K562 (cell line): ENCODE measurements at regions not wholly inside any gene's neighbourhood (a gene's known extent, or its start where the extent isn't known, plus 50 kb on each side); places are given as distances from the start of the nearest gene placed in this dataset.
A peak's percentile ranks its signal among the peaks of the same experiment; 100 is the strongest.

Source experiments
- ATAC-seq: fragments of 200-7000 bp; cut with Tn5 transposase; 3 replicates; pipeline ENCODE4 v1.9.1; 2020; ENCODE audit warnings: moderate library complexity
- BruUV-seq: library from RNA; stranded (reverse); fragments of 400-500 nt; replicated peaks from 2 replicates; lab custom pipeline; 2021; lab: Mats Ljungman, UMichigan
- CTCF ChIA-PET: fragments of 300-600 bp; formaldehyde crosslinking; extraction: SDS; loops from one replicate; lab custom pipeline; 2021; ENCODE audit warnings: low intra/inter-chr PET ratio; lab: Yijun Ruan, JAX
- POLR2A ChIA-PET: fragments of 300-600, 350-650 bp; sonication (Branson Sonifier 250); formaldehyde crosslinking; extraction: SDS; loops from one replicate; lab custom pipeline; 2021; ENCODE audit warnings: antibody characterized with exemption, inconsistent platforms; lab: Yijun Ruan, JAX
- DNase-seq, 4 experiments: peaks; one replicate each; pipeline versions ENCODE4 v3.0.0 to v3.0.0-alpha.2; 2011 to 2018; ENCODE audit warnings: low spot score in 3 of 4, mixed read lengths in 3 of 4; ENCODE audit errors: extremely low read depth in 1 of 4
- FAIRE-seq: peaks from 2 replicates; lab custom pipeline; 2011; peaks lifted over from hg19 to GRCh38; lab: Jason Lieb, UNC
- H2AFZ ChIP-seq: 2 replicates; pipeline ENCODE4 v1.6.0; 2011; ENCODE audit warnings: low read depth, low read length, control low read depth, inconsistent platforms
- H3K27ac ChIP-seq: fragments of 200-600 bp; 3 replicates; pipeline ENCODE4 v1.8.0; 2011; ENCODE audit warnings: low read depth, mild to moderate bottlenecking, control low read depth, inconsistent platforms, low read length, moderate library complexity, mixed read lengths; ENCODE audit errors: extremely low read depth
- H3K27me3 ChIP-seq, 2 experiments: fragments of 300-600 bp in 1 of 2; 2 replicates in 1 of 2; 3 replicates in 1 of 2; pipeline versions ENCODE4 v1.6.0 to v1.8.0; 2011; ENCODE audit warnings: inconsistent platforms in 2 of 2, low read length in 2 of 2, mild to moderate bottlenecking in 1 of 2, mixed read lengths in 1 of 2, moderate library complexity in 1 of 2; ENCODE audit not compliant: control insufficient read depth in 2 of 2, insufficient read depth in 2 of 2
- H3K36me3 ChIP-seq: fragments of 300-600 bp; 3 replicates; pipeline ENCODE4 v1.8.0; 2011; ENCODE audit warnings: mild to moderate bottlenecking, low read length, inconsistent platforms; ENCODE audit not compliant: control insufficient read depth, insufficient read depth
- H3K4me1 ChIP-seq, 2 experiments: fragments of 200-600 bp in 1 of 2; replicated peaks in 1 of 2; 2 replicates in 1 of 2; 3 replicates in 1 of 2; pipeline versions ENCODE4 v1.5.1 to v1.8.0; 2011; ENCODE audit warnings: inconsistent platforms in 2 of 2, low read length in 2 of 2, mild to moderate bottlenecking in 1 of 2, mixed read lengths in 1 of 2, moderate library complexity in 1 of 2; ENCODE audit not compliant: control insufficient read depth in 2 of 2, insufficient read depth in 2 of 2
- H3K4me2 ChIP-seq: 2 replicates; pipeline ENCODE4 v1.6.1; 2011; ENCODE audit warnings: low read length, control low read depth, inconsistent platforms, mixed read lengths; ENCODE audit not compliant: insufficient read depth
- H3K4me3 ChIP-seq: fragments of 200-600 bp; sonication (generic), shearing (Covaris generic); 2 replicates; pipeline ENCODE4 v1.5.1; 2016; ENCODE audit warnings: control low read depth, inconsistent platforms
- H3K79me2 ChIP-seq: fragments of 200-600 bp; 3 replicates; pipeline ENCODE4 v1.8.0; 2011; ENCODE audit warnings: low read length, inconsistent platforms; ENCODE audit not compliant: control insufficient read depth, insufficient read depth
- H3K9ac ChIP-seq, 2 experiments: 2 replicates each; pipeline versions ENCODE4 v1.6.0 to v1.6.1; 2011; ENCODE audit warnings: low read depth in 2 of 2, low read length in 2 of 2, control low read depth in 1 of 2, inconsistent platforms in 1 of 2, mild to moderate bottlenecking in 1 of 2, mixed read lengths in 1 of 2; ENCODE audit not compliant: insufficient read depth in 1 of 2
- H3K9me1 ChIP-seq: one replicate; pipeline ENCODE4 v1.6.0; 2011; ENCODE audit warnings: inconsistent platforms, mild to moderate bottlenecking, low read length, moderate library complexity; ENCODE audit not compliant: control insufficient read depth, insufficient read depth
- H3K9me3 ChIP-seq: replicated peaks from 2 replicates; pipeline ENCODE4 v1.5.1; 2011; ENCODE audit warnings: low read depth, low read length, inconsistent platforms; ENCODE audit not compliant: control insufficient read depth, insufficient read depth
- H4K20me1 ChIP-seq: replicated peaks from 2 replicates; pipeline ENCODE4 v1.6.1; 2011; ENCODE audit warnings: low read length, inconsistent platforms, mixed read lengths; ENCODE audit not compliant: control insufficient read depth, insufficient read depth
- ETV1 ChIP-seq: fragments of 450-650 bp; conservative IDR thresholded peaks from 2 replicates; pipeline ENCODE4 v1.6.1; 2016; ENCODE audit warnings: missing genetic modification characterization, control low read depth, low read depth, missing compliant biosample characterization
- PKNOX1 ChIP-seq: fragments of 450-650 bp; IDR thresholded peaks from 2 replicates; pipeline ENCODE4 v1.6.1; 2016
- POLR2G ChIP-seq: fragments of 200-400 bp; formaldehyde crosslinking; IDR thresholded peaks from 2 replicates; pipeline ENCODE4 v1.6.1; 2017; ENCODE audit warnings: low read depth, mild to moderate bottlenecking, antibody characterized with exemption, low read length, moderate library complexity
- ZNF224 ChIP-seq: sonication (generic); formaldehyde crosslinking; IDR thresholded peaks from 2 replicates; pipeline ENCODE4 v1.8.0; 2022; ENCODE audit warnings: mild to moderate bottlenecking, missing genetic modification reagents
- WGBS: fragments of 100-300 bp; shearing (Covaris generic); methylation state at CpG from one replicate; pipeline ENCODE4 v1.1.6; 2016; ENCODE audit warnings: low coverage, mixed read lengths; ENCODE audit not compliant: insufficient coverage; ENCODE audit errors: missing lambda C conversion rate; 5-methylcytosine and 5-hydroxymethylcytosine counted together
- in situ Hi-C: fragments of 300-500 bp; cut with MboI; formaldehyde crosslinking; loops from 4 replicates; pipeline ENCODE4 v1.15.0; 2018; ENCODE audit warnings: inconsistent platforms, mixed read lengths
- intact Hi-C: fragments of 100-400 bp; cut with micrococcal nuclease; formaldehyde crosslinking; loops from 2 replicates; pipeline ENCODE4 v1.14.2; 2022

DNA sequence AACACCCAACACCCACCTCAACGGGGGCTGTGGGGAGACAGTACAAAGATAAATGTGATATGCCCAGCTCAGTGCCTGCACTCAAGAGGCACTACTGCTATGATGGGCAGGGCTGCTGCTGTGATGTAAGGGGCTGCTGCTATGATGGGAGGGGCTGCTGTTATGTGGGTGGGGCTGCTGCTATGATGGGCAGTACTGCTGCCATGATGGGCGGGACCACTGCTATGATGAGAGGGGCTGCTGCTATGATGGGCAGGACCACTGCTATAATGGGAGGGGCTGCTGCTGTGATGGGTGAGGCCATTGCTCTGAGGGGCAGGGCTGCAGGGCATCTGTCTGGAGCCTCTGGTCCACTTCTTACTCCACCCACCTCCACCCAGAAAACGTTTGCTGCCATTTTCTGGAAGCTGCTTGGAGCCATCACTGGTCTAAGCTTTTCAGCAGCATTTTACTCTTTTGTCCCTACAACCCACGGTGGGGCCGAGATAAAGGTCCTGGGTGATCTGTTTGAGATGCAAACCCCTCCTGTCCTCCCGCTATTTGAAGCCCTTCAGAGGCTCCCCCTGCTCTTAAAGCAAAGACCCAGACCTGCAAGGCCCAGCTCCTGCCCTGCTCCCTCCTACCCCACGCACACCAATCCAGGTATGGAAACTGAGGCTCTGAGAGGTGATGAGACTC lies 656.9 kb downstream of the PTPRU start:
- Histone ChIP-seq H3K79me2 (no peaks in the 10 kb centered on the region), H3K9me3 (no peaks in the 10 kb centered on the region)
- POLR2A ChIA-PET: no interaction called here
- CTCF ChIA-PET: no interaction called here
- BruUV-seq: no TSS peak
- TF ChIP-seq PKNOX1 (peak; percentile 57), ETV1 (tag) (no peak)
- TF ChIP-seq, all 486 proteins: peak for 1
- ATAC-seq: peak; percentile 57
- Histone ChIP-seq H3K9ac (no peak overlapping the region), H3K9me1 (no peaks in the 10 kb centered on the region), H4K20me1 (no peaks in the 10 kb centered on the region; the same call in 1 of the 2 replicates), H3K4me1 (no peaks in the 10 kb centered on the region), H3K4me3 (no peak overlapping the region), H3K27ac (no peak overlapping the region), H3K27me3 (peaks cover 4 to 21% of the 10 kb centered on the region in 2 experiments; a peak in 3 of 5 replicates), H3K36me3 (no peaks in the 10 kb centered on the region), H2AFZ (no peak overlapping the region), H3K4me2 (no peak overlapping the region)
- intact Hi-C loops (no loop called here), in situ Hi-C loops (no loop called here)
- 0% methylated on average over 7 of the region's 7 CpGs for WGBS
- peak in 2 of 4 experiments; percentile 31 to 33 for DNase-seq
- FAIRE-seq: no peak

GRCh38 chr1:29892247-29892646 lies 655.9 kb downstream of the PTPRU start:
- DNase-seq: no peak
- intact Hi-C loops (no loop called here), in situ Hi-C loops (no loop called here)
- Histone ChIP-seq H3K9me1 (no peaks in the 10 kb centered on the region), H2AFZ (no peak overlapping the region), H4K20me1 (no peaks in the 10 kb centered on the region; the same call in 1 of the 2 replicates), H3K4me1 (no peaks in the 10 kb centered on the region), H3K27me3 (peaks cover under 1 to 12% of the 10 kb centered on the region in 2 experiments; a peak in 3 of 5 replicates), H3K4me2 (no peak overlapping the region), H3K36me3 (no peaks in the 10 kb centered on the region), H3K9me3 (no peaks in the 10 kb centered on the region), H3K27ac (no peak overlapping the region), H3K79me2 (no peaks in the 10 kb centered on the region), H3K4me3 (no peak overlapping the region), H3K9ac (no peak overlapping the region)
- WGBS: 0% methylated on average over 1 of the region's 1 CpG
- ATAC-seq: no peak
- FAIRE-seq: no peak
- BruUV-seq: no TSS peak
- ChIA-PET POLR2A (no interaction called here), CTCF (no interaction called here)
- TF ChIP-seq ZNF224: no peak
- TF ChIP-seq POLR2G: no peak
